OCI-LY1 (cell line): ENCODE measurements at regions not wholly inside any gene's neighbourhood (a gene's known extent, or its start where the extent isn't known, plus 50 kb on each side); places are given as distances from the start of the nearest gene placed in this dataset.
"Not testable (repeated sequence)": the region's sequence is repeated elsewhere in the genome, so short reads cannot be mapped to it uniquely, and the experiment has no call there.

ENCODE experiments used
- EZH2 ChIP-seq: fragments of 200-600 bp; sonication (generic), shearing (Covaris generic); IDR thresholded peaks from 2 replicates; pipeline ENCODE4 v1.8.0; 2017; ENCODE audit warnings: borderline replicate concordance, mixed run types, mild to moderate bottlenecking, antibody characterized with exemption, low read length, moderate library complexity, mixed read lengths
- TF ChIP-seq, protein P1 (sequence below): fragments of 200-600 bp; sonication (generic), shearing (Covaris generic); IDR thresholded peaks from 2 replicates; pipeline ENCODE4 v1.5.1; 2017; ENCODE audit warnings: mild to moderate bottlenecking, antibody characterized with exemption, low read length, moderate library complexity, mixed read lengths

DNA sequence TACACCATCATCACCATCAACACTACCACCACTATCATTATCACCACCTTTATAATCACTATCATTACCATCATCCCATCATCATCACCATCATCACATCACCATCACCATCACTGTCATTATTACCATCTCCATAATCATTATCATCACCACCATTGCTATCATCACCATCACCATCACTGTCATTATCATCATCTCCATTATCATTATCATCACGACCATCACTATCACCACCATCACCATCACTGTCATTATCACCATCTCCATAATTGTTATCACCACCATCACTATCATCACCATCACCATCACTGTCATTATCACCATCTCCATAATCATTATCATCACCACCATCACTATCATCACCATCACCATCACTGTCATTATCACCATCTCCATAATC lies 279.6 kb upstream of the HS6ST1 start:
- TF ChIP-seq, protein P1, sequence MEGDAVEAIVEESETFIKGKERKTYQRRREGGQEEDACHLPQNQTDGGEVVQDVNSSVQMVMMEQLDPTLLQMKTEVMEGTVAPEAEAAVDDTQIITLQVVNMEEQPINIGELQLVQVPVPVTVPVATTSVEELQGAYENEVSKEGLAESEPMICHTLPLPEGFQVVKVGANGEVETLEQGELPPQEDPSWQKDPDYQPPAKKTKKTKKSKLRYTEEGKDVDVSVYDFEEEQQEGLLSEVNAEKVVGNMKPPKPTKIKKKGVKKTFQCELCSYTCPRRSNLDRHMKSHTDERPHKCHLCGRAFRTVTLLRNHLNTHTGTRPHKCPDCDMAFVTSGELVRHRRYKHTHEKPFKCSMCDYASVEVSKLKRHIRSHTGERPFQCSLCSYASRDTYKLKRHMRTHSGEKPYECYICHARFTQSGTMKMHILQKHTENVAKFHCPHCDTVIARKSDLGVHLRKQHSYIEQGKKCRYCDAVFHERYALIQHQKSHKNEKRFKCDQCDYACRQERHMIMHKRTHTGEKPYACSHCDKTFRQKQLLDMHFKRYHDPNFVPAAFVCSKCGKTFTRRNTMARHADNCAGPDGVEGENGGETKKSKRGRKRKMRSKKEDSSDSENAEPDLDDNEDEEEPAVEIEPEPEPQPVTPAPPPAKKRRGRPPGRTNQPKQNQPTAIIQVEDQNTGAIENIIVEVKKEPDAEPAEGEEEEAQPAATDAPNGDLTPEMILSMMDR = not testable (repeated sequence)
- TF ChIP-seq EZH2 = not testable (repeated sequence)
